K562 (cell line): ENCODE measurements at regions not wholly inside any gene's neighbourhood (a gene's known extent, or its start where the extent isn't known, plus 50 kb on each side); places are given as distances from the start of the nearest gene placed in this dataset.

Source experiments
- ATAC-seq: fragments of 200-7000 bp; cut with Tn5 transposase; 3 replicates; pipeline ENCODE4 v1.9.1; 2020; ENCODE audit warnings: moderate library complexity
- BruUV-seq: library from RNA; stranded (reverse); fragments of 400-500 nt; replicated peaks from 2 replicates; lab custom pipeline; 2021; lab: Mats Ljungman, UMichigan
- CTCF ChIA-PET: fragments of 300-600 bp; formaldehyde crosslinking; extraction: SDS; loops from one replicate; lab custom pipeline; 2021; ENCODE audit warnings: low intra/inter-chr PET ratio; lab: Yijun Ruan, JAX
- POLR2A ChIA-PET: fragments of 300-600, 350-650 bp; sonication (Branson Sonifier 250); formaldehyde crosslinking; extraction: SDS; loops from one replicate; lab custom pipeline; 2021; ENCODE audit warnings: antibody characterized with exemption, inconsistent platforms; lab: Yijun Ruan, JAX
- DNase-seq, 4 experiments: peaks; one replicate each; pipeline versions ENCODE4 v3.0.0 to v3.0.0-alpha.2; 2011 to 2018; ENCODE audit warnings: low spot score in 3 of 4, mixed read lengths in 3 of 4; ENCODE audit errors: extremely low read depth in 1 of 4
- FAIRE-seq: peaks from 2 replicates; lab custom pipeline; 2011; peaks lifted over from hg19 to GRCh38; lab: Jason Lieb, UNC
- H2AFZ ChIP-seq: 2 replicates; pipeline ENCODE4 v1.6.0; 2011; ENCODE audit warnings: low read depth, low read length, control low read depth, inconsistent platforms
- H3K27ac ChIP-seq: fragments of 200-600 bp; 3 replicates; pipeline ENCODE4 v1.8.0; 2011; ENCODE audit warnings: low read depth, mild to moderate bottlenecking, control low read depth, inconsistent platforms, low read length, moderate library complexity, mixed read lengths; ENCODE audit errors: extremely low read depth
- H3K27me3 ChIP-seq, 2 experiments: fragments of 300-600 bp in 1 of 2; 2 replicates in 1 of 2; 3 replicates in 1 of 2; pipeline versions ENCODE4 v1.6.0 to v1.8.0; 2011; ENCODE audit warnings: inconsistent platforms in 2 of 2, low read length in 2 of 2, mild to moderate bottlenecking in 1 of 2, mixed read lengths in 1 of 2, moderate library complexity in 1 of 2; ENCODE audit not compliant: control insufficient read depth in 2 of 2, insufficient read depth in 2 of 2
- H3K36me3 ChIP-seq: fragments of 300-600 bp; 3 replicates; pipeline ENCODE4 v1.8.0; 2011; ENCODE audit warnings: mild to moderate bottlenecking, low read length, inconsistent platforms; ENCODE audit not compliant: control insufficient read depth, insufficient read depth
- H3K4me1 ChIP-seq, 2 experiments: fragments of 200-600 bp in 1 of 2; replicated peaks in 1 of 2; 2 replicates in 1 of 2; 3 replicates in 1 of 2; pipeline versions ENCODE4 v1.5.1 to v1.8.0; 2011; ENCODE audit warnings: inconsistent platforms in 2 of 2, low read length in 2 of 2, mild to moderate bottlenecking in 1 of 2, mixed read lengths in 1 of 2, moderate library complexity in 1 of 2; ENCODE audit not compliant: control insufficient read depth in 2 of 2, insufficient read depth in 2 of 2
- H3K4me2 ChIP-seq: 2 replicates; pipeline ENCODE4 v1.6.1; 2011; ENCODE audit warnings: low read length, control low read depth, inconsistent platforms, mixed read lengths; ENCODE audit not compliant: insufficient read depth
- H3K4me3 ChIP-seq: fragments of 200-600 bp; sonication (generic), shearing (Covaris generic); 2 replicates; pipeline ENCODE4 v1.5.1; 2016; ENCODE audit warnings: control low read depth, inconsistent platforms
- H3K79me2 ChIP-seq: fragments of 200-600 bp; 3 replicates; pipeline ENCODE4 v1.8.0; 2011; ENCODE audit warnings: low read length, inconsistent platforms; ENCODE audit not compliant: control insufficient read depth, insufficient read depth
- H3K9ac ChIP-seq, 2 experiments: 2 replicates each; pipeline versions ENCODE4 v1.6.0 to v1.6.1; 2011; ENCODE audit warnings: low read depth in 2 of 2, low read length in 2 of 2, control low read depth in 1 of 2, inconsistent platforms in 1 of 2, mild to moderate bottlenecking in 1 of 2, mixed read lengths in 1 of 2; ENCODE audit not compliant: insufficient read depth in 1 of 2
- H3K9me1 ChIP-seq: one replicate; pipeline ENCODE4 v1.6.0; 2011; ENCODE audit warnings: inconsistent platforms, mild to moderate bottlenecking, low read length, moderate library complexity; ENCODE audit not compliant: control insufficient read depth, insufficient read depth
- H3K9me3 ChIP-seq: replicated peaks from 2 replicates; pipeline ENCODE4 v1.5.1; 2011; ENCODE audit warnings: low read depth, low read length, inconsistent platforms; ENCODE audit not compliant: control insufficient read depth, insufficient read depth
- H4K20me1 ChIP-seq: replicated peaks from 2 replicates; pipeline ENCODE4 v1.6.1; 2011; ENCODE audit warnings: low read length, inconsistent platforms, mixed read lengths; ENCODE audit not compliant: control insufficient read depth, insufficient read depth
- LARP7 ChIP-seq: fragments of 450-650 bp; IDR thresholded peaks from 2 replicates; pipeline ENCODE4 v1.6.1; 2016
- MCM3 ChIP-seq: fragments of 450-650 bp; IDR thresholded peaks from 2 replicates; pipeline ENCODE4 v1.6.1; 2016
- NFRKB ChIP-seq: fragments of 450-650 bp; IDR thresholded peaks from 2 replicates; pipeline ENCODE4 v1.6.1; 2016; ENCODE audit warnings: low read depth
- SAFB ChIP-seq: fragments of 200-400 bp; formaldehyde crosslinking; IDR thresholded peaks from 2 replicates; pipeline ENCODE4 v1.6.1; 2017; ENCODE audit warnings: low read depth, low read length, borderline replicate concordance
- SREBF2 ChIP-seq: sonication (generic); formaldehyde crosslinking; IDR thresholded peaks from 2 replicates; pipeline ENCODE4 v1.4.0; 2020; ENCODE audit warnings: mild to moderate bottlenecking, missing genetic modification reagents
- YY1 ChIP-seq, 3 experiments: IDR thresholded peaks; 2 replicates each; pipeline ENCODE4 v1.6.1; 2011; ENCODE audit warnings: low read length in 2 of 3, mild to moderate bottlenecking in 2 of 3, moderate library complexity in 2 of 3, borderline replicate concordance in 1 of 3, control low read depth in 1 of 3, low read depth in 1 of 3; ENCODE audit not compliant: insufficient read depth in 3 of 3, insufficient replicate concordance in 2 of 3, control insufficient read depth in 1 of 3, insufficient read length in 1 of 3; ENCODE audit errors: extremely low read depth in 1 of 3
- ZNF316 ChIP-seq: fragments of 450-650 bp; IDR thresholded peaks from 2 replicates; pipeline ENCODE4 v1.6.1; 2016
- ZNF699 ChIP-seq: fragments of 250-450 bp; sonication (Bioruptor Pico); IDR thresholded peaks from 2 replicates; pipeline ENCODE4 v1.8.0; 2021; ENCODE audit warnings: mild to moderate bottlenecking, moderate library complexity; ENCODE audit not compliant: insufficient replicate concordance
- ZNF75A ChIP-seq: fragments of 450-650 bp; formaldehyde crosslinking; IDR thresholded peaks from 2 replicates; pipeline ENCODE4 v1.4.0; 2020; ENCODE audit warnings: mild to moderate bottlenecking
- WGBS: fragments of 100-300 bp; shearing (Covaris generic); methylation state at CpG from one replicate; pipeline ENCODE4 v1.1.6; 2016; ENCODE audit warnings: low coverage, mixed read lengths; ENCODE audit not compliant: insufficient coverage; ENCODE audit errors: missing lambda C conversion rate; 5-methylcytosine and 5-hydroxymethylcytosine counted together
- in situ Hi-C: fragments of 300-500 bp; cut with MboI; formaldehyde crosslinking; loops from 4 replicates; pipeline ENCODE4 v1.15.0; 2018; ENCODE audit warnings: inconsistent platforms, mixed read lengths
- intact Hi-C: fragments of 100-400 bp; cut with micrococcal nuclease; formaldehyde crosslinking; loops from 2 replicates; pipeline ENCODE4 v1.14.2; 2022
- TF ChIP-seq, protein P1 (sequence below): sonication (generic); formaldehyde crosslinking; IDR thresholded peaks from 2 replicates; pipeline ENCODE4 v1.8.0; 2022; ENCODE audit warnings: mild to moderate bottlenecking, missing genetic modification reagents
- TF ChIP-seq, protein P2 (sequence below): fragments of 250-450 bp; sonication (Bioruptor Pico); IDR thresholded peaks from 2 replicates; pipeline ENCODE4 v1.8.0; 2022; ENCODE audit warnings: inconsistent platforms

DNA sequence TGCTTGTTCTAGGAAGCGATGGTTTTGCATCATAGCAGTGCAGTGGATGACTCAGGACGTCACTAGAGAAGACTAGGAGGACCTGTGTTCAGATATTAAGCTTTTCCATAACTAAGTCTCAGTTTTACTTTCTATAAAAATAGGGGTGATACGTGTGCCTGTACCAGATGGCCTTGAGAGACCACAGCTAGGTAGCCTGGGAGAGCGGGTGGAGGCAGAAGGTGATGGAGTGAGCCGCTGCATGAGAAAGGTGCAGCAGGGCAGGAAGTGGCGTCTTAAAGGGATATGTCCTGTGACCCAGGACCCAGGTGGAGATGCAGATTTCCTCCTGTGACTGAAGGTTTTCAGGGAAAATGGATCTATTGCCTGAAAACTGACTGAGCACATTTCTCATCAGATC lies 304.9 kb downstream of the CDC14C start:
- no TSS peak for BruUV-seq
- H3K9me1 ChIP-seq: no peaks in the 10 kb centered on the region
- no peak overlapping the region for H3K27ac ChIP-seq
- H3K9me3 ChIP-seq: no peaks in the 10 kb centered on the region
- 0% methylated on average over 6 of the region's 6 CpGs for WGBS
- H3K4me3 ChIP-seq: no peak overlapping the region
- no peaks in the 10 kb centered on the region for H3K79me2 ChIP-seq
- H3K36me3 ChIP-seq: no peaks in the 10 kb centered on the region
- CTCF ChIA-PET: no interaction called here
- in situ Hi-C loops: no loop called here
- no peak for TF ChIP-seq SREBF2 (CRISPR knock-in tag)
- TF ChIP-seq, all 486 proteins: peak for 0
- FAIRE-seq (no peak), DNase-seq (no peak), ATAC-seq (no peak)
- POLR2A ChIA-PET: no interaction called here
- Histone ChIP-seq H3K27me3 (no peaks in the 10 kb centered on the region), H3K4me1 (no peaks in the 10 kb centered on the region), H2AFZ (no peak overlapping the region), H4K20me1 (no peaks in the 10 kb centered on the region), H3K4me2 (no peak overlapping the region), H3K9ac (no peak overlapping the region)
- intact Hi-C loops: no loop called here

DNA sequence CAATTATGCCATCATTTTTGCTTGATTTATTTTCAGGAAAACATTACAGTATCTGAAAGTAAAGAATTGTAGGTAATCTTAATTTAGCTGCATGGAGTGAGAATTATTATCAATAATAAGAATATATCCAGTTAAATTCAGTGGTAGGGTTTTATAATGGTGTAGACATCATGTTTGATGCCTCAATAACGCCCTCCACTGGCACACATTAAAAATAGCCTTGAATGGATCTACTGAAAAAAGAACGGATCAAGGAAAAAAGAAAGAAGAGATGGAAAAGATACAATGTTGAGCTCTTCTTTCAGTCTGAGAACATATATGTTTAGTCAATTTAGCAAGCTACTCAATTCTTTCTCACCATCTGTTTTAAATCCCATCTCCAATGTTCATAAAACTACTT lies 319.2 kb downstream of the CDC14C start:
- POLR2A ChIA-PET: no interaction called here
- no peak overlapping the region for H3K4me3 ChIP-seq
- intact Hi-C loops (no loop called here), in situ Hi-C loops (no loop called here)
- H3K9me3 ChIP-seq: no peaks in the 10 kb centered on the region; the same call in 1 of the 2 replicates
- WGBS: 0% methylated on average over 2 of the region's 2 CpGs
- no peaks in the 10 kb centered on the region for H3K79me2 ChIP-seq
- H4K20me1 ChIP-seq: no peaks in the 10 kb centered on the region
- FAIRE-seq: no peak
- no peak for ATAC-seq
- no peaks in the 10 kb centered on the region for H3K9me1 ChIP-seq
- no peaks in the 10 kb centered on the region for H3K4me1 ChIP-seq
- no peaks in the 10 kb centered on the region for H3K27me3 ChIP-seq
- H3K36me3 ChIP-seq: no peaks in the 10 kb centered on the region
- DNase-seq: no peak
- CTCF ChIA-PET: no interaction called here
- no peak overlapping the region for H2AFZ ChIP-seq
- H3K4me2 ChIP-seq: no peak overlapping the region
- no TSS peak for BruUV-seq
- no peak overlapping the region for H3K27ac ChIP-seq
- H3K9ac ChIP-seq: no peak overlapping the region
- TF ChIP-seq ZNF316 (no peak), YY1 (IDR thresholded peaks at IDR 0.05; ENCODE audit: borderline replicate concordance in 1 of 3, control insufficient read depth in 1 of 3, extremely low read depth in 1 of 3, insufficient read depth in 3 of 3, insufficient read length in 1 of 3, insufficient replicate concordance in 2 of 3, low read depth in 1 of 3, low read length in 2 of 3) (no peak), SAFB (no peak), ZNF699 (CRISPR knock-in tag) (no peak), ZNF75A (no peak), MCM3 (no peak), LARP7 (no peak), NFRKB (no peak)
- TF ChIP-seq, protein P1, sequence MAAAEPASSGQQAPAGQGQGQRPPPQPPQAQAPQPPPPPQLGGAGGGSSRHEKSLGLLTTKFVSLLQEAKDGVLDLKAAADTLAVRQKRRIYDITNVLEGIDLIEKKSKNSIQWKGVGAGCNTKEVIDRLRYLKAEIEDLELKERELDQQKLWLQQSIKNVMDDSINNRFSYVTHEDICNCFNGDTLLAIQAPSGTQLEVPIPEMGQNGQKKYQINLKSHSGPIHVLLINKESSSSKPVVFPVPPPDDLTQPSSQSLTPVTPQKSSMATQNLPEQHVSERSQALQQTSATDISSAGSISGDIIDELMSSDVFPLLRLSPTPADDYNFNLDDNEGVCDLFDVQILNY (CRISPR knock-in tag): no peak
- TF ChIP-seq, protein P2, sequence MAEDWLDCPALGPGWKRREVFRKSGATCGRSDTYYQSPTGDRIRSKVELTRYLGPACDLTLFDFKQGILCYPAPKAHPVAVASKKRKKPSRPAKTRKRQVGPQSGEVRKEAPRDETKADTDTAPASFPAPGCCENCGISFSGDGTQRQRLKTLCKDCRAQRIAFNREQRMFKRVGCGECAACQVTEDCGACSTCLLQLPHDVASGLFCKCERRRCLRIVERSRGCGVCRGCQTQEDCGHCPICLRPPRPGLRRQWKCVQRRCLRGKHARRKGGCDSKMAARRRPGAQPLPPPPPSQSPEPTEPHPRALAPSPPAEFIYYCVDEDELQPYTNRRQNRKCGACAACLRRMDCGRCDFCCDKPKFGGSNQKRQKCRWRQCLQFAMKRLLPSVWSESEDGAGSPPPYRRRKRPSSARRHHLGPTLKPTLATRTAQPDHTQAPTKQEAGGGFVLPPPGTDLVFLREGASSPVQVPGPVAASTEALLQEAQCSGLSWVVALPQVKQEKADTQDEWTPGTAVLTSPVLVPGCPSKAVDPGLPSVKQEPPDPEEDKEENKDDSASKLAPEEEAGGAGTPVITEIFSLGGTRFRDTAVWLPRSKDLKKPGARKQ (CRISPR knock-in tag): no peak
